OCI-LY3 (cell line): ENCODE measurements at regions not wholly inside any gene's neighbourhood (a gene's known extent, or its start where the extent isn't known, plus 50 kb on each side); places are given as distances from the start of the nearest gene placed in this dataset.

ENCODE experiments used
- CTCF ChIP-seq: fragments of 200-600, 300-600 bp; sonication (generic); IDR thresholded peaks from 2 replicates; pipeline ENCODE4 v1.5.1; 2014; ENCODE audit warnings: antibody characterized with exemption, low read length, low read depth
- EZH2phosphoT487 ChIP-seq: fragments of 200-600 bp; shearing (Covaris generic); IDR thresholded peaks from 2 replicates; pipeline ENCODE4 v1.6.1; 2018; ENCODE audit warnings: antibody characterized with exemption, mixed run types, low read depth

DNA sequence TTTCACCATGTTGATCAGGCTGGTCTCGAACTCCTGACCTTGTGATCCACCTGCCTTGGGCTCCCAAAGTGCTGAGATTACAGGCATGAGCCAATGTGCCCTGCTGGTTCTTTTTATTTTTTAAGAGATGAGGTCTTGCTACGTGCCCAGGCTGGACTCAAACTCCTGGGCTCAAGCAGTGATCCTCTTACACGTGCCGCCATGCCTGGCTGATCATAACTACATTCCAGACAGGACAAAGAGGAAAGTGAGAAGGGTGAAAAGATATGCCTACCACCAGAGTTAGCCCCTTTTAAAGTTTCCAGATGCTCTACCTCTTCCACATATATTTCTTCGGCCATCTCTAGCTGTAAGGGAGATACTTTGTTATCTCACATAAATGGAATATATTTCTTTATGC is 79.7 kb upstream of the SOX13 start:
- TF ChIP-seq CTCF, result no peak
- TF ChIP-seq EZH2phosphoT487, result no peak
